HFF-Myc (cell line): ENCODE measurements at regions not wholly inside any gene's neighbourhood (a gene's known extent, or its start where the extent isn't known, plus 50 kb on each side); places are given as distances from the start of the nearest gene placed in this dataset.

ENCODE experiments used
- DNase-seq: peaks from one replicate; pipeline ENCODE4 v3.0.0-alpha.2; 2011; ENCODE audit warnings: low read depth; ENCODE audit errors: extremely low read depth
- H3K4me3 ChIP-seq: replicated peaks from 2 replicates; pipeline ENCODE4 v1.5.1; 2011; ENCODE audit warnings: low read depth, mild to moderate bottlenecking, control low read depth, low read length
- TF ChIP-seq, protein P1 (sequence below): IDR thresholded peaks from 2 replicates; pipeline ENCODE4 v1.5.1; 2012; ENCODE audit warnings: mild to moderate bottlenecking, low read depth, low read length, control low read depth; ENCODE audit errors: missing control alignments

GRCh38 chr3:31157047-31157694, 262.7 kb upstream of the GADL1 start:
- H3K4me3 ChIP-seq = no peak overlapping the region
- no peak for DNase-seq
- TF ChIP-seq, protein P1, sequence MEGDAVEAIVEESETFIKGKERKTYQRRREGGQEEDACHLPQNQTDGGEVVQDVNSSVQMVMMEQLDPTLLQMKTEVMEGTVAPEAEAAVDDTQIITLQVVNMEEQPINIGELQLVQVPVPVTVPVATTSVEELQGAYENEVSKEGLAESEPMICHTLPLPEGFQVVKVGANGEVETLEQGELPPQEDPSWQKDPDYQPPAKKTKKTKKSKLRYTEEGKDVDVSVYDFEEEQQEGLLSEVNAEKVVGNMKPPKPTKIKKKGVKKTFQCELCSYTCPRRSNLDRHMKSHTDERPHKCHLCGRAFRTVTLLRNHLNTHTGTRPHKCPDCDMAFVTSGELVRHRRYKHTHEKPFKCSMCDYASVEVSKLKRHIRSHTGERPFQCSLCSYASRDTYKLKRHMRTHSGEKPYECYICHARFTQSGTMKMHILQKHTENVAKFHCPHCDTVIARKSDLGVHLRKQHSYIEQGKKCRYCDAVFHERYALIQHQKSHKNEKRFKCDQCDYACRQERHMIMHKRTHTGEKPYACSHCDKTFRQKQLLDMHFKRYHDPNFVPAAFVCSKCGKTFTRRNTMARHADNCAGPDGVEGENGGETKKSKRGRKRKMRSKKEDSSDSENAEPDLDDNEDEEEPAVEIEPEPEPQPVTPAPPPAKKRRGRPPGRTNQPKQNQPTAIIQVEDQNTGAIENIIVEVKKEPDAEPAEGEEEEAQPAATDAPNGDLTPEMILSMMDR = no peak

GRCh38 chr3:31157893-31158620, 263.6 kb upstream of the GADL1 start:
- no peak overlapping the region for H3K4me3 ChIP-seq
- TF ChIP-seq, protein P1 = no peak
- no peak for DNase-seq

GRCh38 chr3:31159331-31160039, 265.0 kb upstream of the GADL1 start:
- TF ChIP-seq, protein P1 = no peak
- no peak overlapping the region for H3K4me3 ChIP-seq
- DNase-seq = no peak

- no peak overlapping the region for H3K4me3 ChIP-seq
- no peak for DNase-seq
- TF ChIP-seq, protein P1 = no peak
These were observed 267.4 kb upstream of the GADL1 start for GRCh38 chr3:31161889-31162288.

DNA sequence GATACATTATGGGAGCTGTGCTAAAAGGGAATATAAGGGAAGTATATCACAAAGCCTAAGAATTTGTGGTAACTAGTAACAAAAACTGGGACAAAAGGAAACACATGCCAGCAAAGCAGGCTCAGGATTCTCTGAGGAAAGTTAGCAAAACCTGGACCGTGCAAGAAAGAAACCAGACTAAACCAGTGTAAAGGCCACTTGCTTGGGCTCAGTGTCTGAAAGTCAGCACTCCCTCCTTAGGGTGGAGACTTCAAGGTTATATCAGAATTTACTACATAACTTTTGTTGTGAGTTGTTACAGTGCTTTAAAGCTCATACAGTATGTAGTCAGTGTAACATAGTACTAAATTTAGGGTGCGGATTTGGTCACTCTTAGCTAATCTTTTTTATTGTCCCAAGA, 269.9 kb upstream of the GADL1 start:
- no peak for DNase-seq
- H3K4me3 ChIP-seq = no peak overlapping the region
- TF ChIP-seq, protein P1 = no peak

DNA sequence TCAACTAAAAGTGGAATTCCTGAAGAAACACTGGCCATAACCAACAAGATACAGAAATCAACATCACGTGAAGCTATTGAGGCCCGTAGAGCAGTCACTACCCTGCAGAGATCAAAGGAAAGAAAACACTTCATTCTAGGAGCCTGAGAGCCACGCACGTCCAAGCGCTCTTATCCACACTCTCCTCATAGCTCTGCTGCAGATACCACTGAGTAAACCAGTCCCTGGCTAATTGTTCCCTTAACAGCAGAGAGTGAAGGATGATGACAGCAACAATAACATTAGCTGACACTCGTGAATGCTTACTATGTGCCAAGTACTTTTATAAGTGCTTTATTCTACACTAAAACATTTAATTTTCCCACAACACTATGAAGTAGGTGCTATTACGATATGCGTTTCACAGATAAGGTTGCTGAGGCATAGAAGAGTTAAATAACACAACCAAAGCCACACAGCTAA, 271.0 kb upstream of the GADL1 start:
- DNase-seq = no peak
- TF ChIP-seq, protein P1 = no peak
- H3K4me3 ChIP-seq = no peak overlapping the region
